Vagina (tissue), 2 donors: ENCODE measurements at regions not wholly inside any gene's neighbourhood (a gene's known extent, or its start where the extent isn't known, plus 50 kb on each side); places are given as distances from the start of the nearest gene placed in this dataset.
"Not testable (repeated sequence)": the region's sequence is repeated elsewhere in the genome, so short reads cannot be mapped to it uniquely, and the experiment has no call there.

Experiments
- DNase-seq, 2 donors: peaks; one replicate each; pipeline ENCODE4 v3.0.0-alpha.2; 2017; ENCODE audit errors: extremely low spot score in 2 of 2
- H3K27ac ChIP-seq: fragments of 200-600 bp; sonication (generic); one replicate; pipeline ENCODE4 v1.5.1; 2019
- H3K27me3 ChIP-seq: fragments of 200-600 bp; sonication (generic); one replicate; pipeline ENCODE4 v1.5.1; 2019
- H3K36me3 ChIP-seq, 2 donors: fragments of 200-600 bp; sonication (generic); one replicate each; pipeline ENCODE4 v1.5.1; 2017 to 2019
- H3K4me1 ChIP-seq: fragments of 200-600 bp; sonication (generic); one replicate; pipeline ENCODE4 v1.5.1; 2019
- H3K4me3 ChIP-seq, 2 donors: fragments of 200-600 bp; sonication (generic); 1 replicate in 1 of 2; 2 replicates in 1 of 2; pipeline ENCODE4 v1.5.1; 2016 to 2019
- H3K9me3 ChIP-seq: fragments of 200-600 bp; sonication (generic); one replicate; pipeline ENCODE4 v1.5.1; 2019
- CTCF ChIP-seq, 3 experiments: fragments of 450-650 bp in 2 of 3; fragments of 200-600 bp in 1 of 3; sonication (generic) in 1 of 3; IDR thresholded peaks; one replicate each; pipeline ENCODE4 v1.5.1; 2017 to 2019; ENCODE audit warnings: antibody characterized with exemption in 3 of 3, mild to moderate bottlenecking in 2 of 3, moderate library complexity in 2 of 3
- POLR2A ChIP-seq, 2 donors: fragments of 450-650 bp; IDR thresholded peaks; one replicate each; pipeline ENCODE4 v1.6.1; 2017; ENCODE audit warnings: antibody characterized with exemption in 2 of 2, mild to moderate bottlenecking in 2 of 2, moderate library complexity in 2 of 2
- POLR2AphosphoS5 ChIP-seq, 2 donors: sonication (generic); formaldehyde crosslinking; IDR thresholded peaks; one replicate each; pipeline ENCODE4 v1.9.0; 2017; ENCODE audit warnings: antibody characterized with exemption in 2 of 2, mild to moderate bottlenecking in 2 of 2, low read depth in 1 of 2; ENCODE audit not compliant: insufficient read depth in 1 of 2
- intact Hi-C: fragments of 100-400 bp; cut with DNase I; formaldehyde crosslinking; loops from one replicate; pipeline ENCODE4 v1.15.1; 2023

- Histone ChIP-seq H3K36me3 (no peaks in the 10 kb centered on the region), H3K4me3 (no peak overlapping the region), H3K4me1 (no peaks in the 10 kb centered on the region), H3K27me3 (no peaks in the 10 kb centered on the region), H3K9me3 (no peaks in the 10 kb centered on the region), H3K27ac (no peak overlapping the region)
- intact Hi-C loops, result no loop called here
- no peak for TF ChIP-seq POLR2A (IDR thresholded peaks at IDR 0.05)
- no peak for TF ChIP-seq POLR2AphosphoS5 (IDR thresholded peaks at IDR 0.05; ENCODE audit: insufficient read depth in 1 of 2, low read depth in 1 of 2)
- no peak for TF ChIP-seq CTCF (IDR thresholded peaks at IDR 0.05)
- DNase-seq, result no peak
Observed at GRCh38 chr2:33694904-33695303, 95.8 kb upstream of the FAM98A start.

- H3K4me1 ChIP-seq, H3K4me3 ChIP-seq, DNase-seq, intact Hi-C loops, H3K9me3 ChIP-seq, H3K27me3 ChIP-seq, H3K27ac ChIP-seq, H3K36me3 ChIP-seq: not testable (repeated sequence)
Observed at GRCh38 chr2:33690686-33691085, 91.6 kb upstream of the FAM98A start.

GRCh38 chr2:33681364-33681757 is 82.3 kb upstream of the FAM98A start:
- intact Hi-C loops, result no loop called here
- Histone ChIP-seq H3K9me3 (no peaks in the 10 kb centered on the region), H3K4me3 (no peak overlapping the region), H3K4me1 (no peaks in the 10 kb centered on the region), H3K36me3 (no peaks in the 10 kb centered on the region), H3K27ac (no peak overlapping the region), H3K27me3 (no peaks in the 10 kb centered on the region)
- no peak for DNase-seq
- TF ChIP-seq CTCF (IDR thresholded peaks at IDR 0.05), result no peak
- no peak for TF ChIP-seq POLR2AphosphoS5 (IDR thresholded peaks at IDR 0.05; ENCODE audit: insufficient read depth in 1 of 2, low read depth in 1 of 2)
- no peak for TF ChIP-seq POLR2A (IDR thresholded peaks at IDR 0.05)

- Histone ChIP-seq H3K4me3 (no peak overlapping the region), H3K27ac (no peak overlapping the region), H3K27me3 (no peaks in the 10 kb centered on the region), H3K36me3 (no peaks in the 10 kb centered on the region), H3K4me1 (no peaks in the 10 kb centered on the region), H3K9me3 (no peaks in the 10 kb centered on the region)
- no peak for DNase-seq
- intact Hi-C loops, result no loop called here
- TF ChIP-seq CTCF (IDR thresholded peaks at IDR 0.05), result no peak
- TF ChIP-seq POLR2A (IDR thresholded peaks at IDR 0.05), result no peak
- TF ChIP-seq POLR2AphosphoS5 (IDR thresholded peaks at IDR 0.05; ENCODE audit: insufficient read depth in 1 of 2, low read depth in 1 of 2), result no peak
Observed at GRCh38 chr2:33680644-33681363, 81.7 kb upstream of the FAM98A start.

- H3K27ac ChIP-seq, result no peak overlapping the region
- no peak for DNase-seq
- no peaks in the 10 kb centered on the region for H3K4me1 ChIP-seq
- intact Hi-C loops, result no loop called here
- no peak overlapping the region for H3K4me3 ChIP-seq
- no peak for TF ChIP-seq CTCF (IDR thresholded peaks at IDR 0.05)
- H3K9me3 ChIP-seq, result no peaks in the 10 kb centered on the region
- no peaks in the 10 kb centered on the region for H3K27me3 ChIP-seq
- H3K36me3 ChIP-seq, result no peaks in the 10 kb centered on the region
Observed at GRCh38 chr2:33678436-33678835, 79.3 kb upstream of the FAM98A start.
